Epithelial cell of esophagus (primary cell): ENCODE measurements at regions not wholly inside any gene's neighbourhood (a gene's known extent, or its start where the extent isn't known, plus 50 kb on each side); places are given as distances from the start of the nearest gene placed in this dataset.

Experiments used
- DNase-seq: peaks from one replicate; pipeline ENCODE4 v3.0.0; 2010; ENCODE audit warnings: low read depth
- H3K4me3 ChIP-seq: 2 replicates; pipeline ENCODE4 v1.5.1; 2011; ENCODE audit warnings: mild to moderate bottlenecking, low read length, control low read depth
- CTCF ChIP-seq: IDR thresholded peaks from 2 replicates; pipeline ENCODE4 v1.5.1; 2011; ENCODE audit warnings: low read depth, mild to moderate bottlenecking, low read length, control low read depth, inconsistent platforms; ENCODE audit not compliant: insufficient read depth; ENCODE audit errors: missing control alignments

GRCh38 chr5:4646715-4647375 lies 493.3 kb upstream of the ADAMTS16 start:
- no peak for TF ChIP-seq CTCF
- DNase-seq: no peak
- no peak overlapping the region for H3K4me3 ChIP-seq

- TF ChIP-seq CTCF: no peak
- no peak overlapping the region for H3K4me3 ChIP-seq
- no peak for DNase-seq
Observed at GRCh38 chr5:4647955-4648354, 492.2 kb upstream of the ADAMTS16 start.

- TF ChIP-seq CTCF: no peak
- no peak overlapping the region for H3K4me3 ChIP-seq
- DNase-seq: no peak
Observed at GRCh38 chr5:4651806-4652565, 488.1 kb upstream of the ADAMTS16 start.

DNA sequence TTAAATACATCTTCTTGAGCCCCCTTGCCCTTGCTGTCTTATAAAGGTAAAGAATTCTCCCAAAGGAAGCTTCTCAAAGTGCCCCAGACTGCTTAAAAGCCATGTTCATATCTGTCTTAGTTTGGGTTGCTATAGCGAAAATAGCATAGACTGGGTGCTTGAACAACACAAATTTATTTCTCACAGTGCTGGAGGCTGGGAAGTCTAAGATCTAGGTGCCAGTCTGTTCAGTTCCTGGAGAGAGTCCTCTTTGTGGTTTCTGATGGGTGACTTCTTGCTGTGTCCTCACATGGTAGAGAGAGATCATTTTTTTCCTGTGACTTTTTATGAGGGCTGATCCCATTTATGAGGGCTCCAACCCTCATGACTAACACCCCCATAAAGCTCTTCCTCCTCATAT lies 486.7 kb upstream of the ADAMTS16 start:
- no peak overlapping the region for H3K4me3 ChIP-seq
- no peak for DNase-seq
- TF ChIP-seq CTCF: no peak

DNA sequence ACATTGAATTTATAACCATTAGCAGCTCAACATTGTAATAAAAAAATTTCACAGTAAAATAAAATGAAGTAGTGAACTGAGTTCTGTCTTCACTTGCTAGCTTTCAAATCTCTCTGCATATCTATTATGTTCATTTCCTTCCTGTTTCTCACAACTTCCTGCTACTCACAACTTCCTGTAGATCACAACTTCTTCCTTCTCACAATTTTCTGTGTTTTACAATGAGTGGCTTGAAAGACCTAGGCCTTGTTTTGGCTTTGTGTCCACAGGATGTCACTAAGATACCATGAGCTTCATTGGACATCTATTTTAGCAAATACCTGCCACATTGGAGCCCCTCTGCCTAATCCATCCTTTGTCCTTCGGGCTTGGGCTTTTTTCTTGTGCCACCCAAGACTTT lies 480.3 kb upstream of the ADAMTS16 start:
- TF ChIP-seq CTCF: no peak
- DNase-seq: no peak
- H3K4me3 ChIP-seq: no peak overlapping the region

DNA sequence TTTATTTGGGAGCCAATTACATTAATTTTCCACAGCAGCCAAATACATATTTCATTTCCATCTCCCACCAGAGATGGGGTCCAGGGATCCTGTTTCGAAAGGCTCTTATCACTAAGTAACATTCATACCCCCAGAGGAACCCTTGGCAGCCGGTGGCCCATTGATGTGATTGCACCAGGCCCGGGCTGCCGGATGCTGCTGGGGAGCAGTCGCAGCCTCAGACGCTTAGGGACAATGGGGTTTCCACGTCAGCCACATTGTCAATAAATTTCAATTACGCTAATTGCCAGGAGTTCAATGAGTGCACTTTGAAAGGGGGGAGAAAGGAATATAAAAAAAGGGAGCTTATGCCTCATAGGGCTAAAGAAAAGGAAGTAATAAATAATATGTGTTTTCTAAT lies 478.8 kb upstream of the ADAMTS16 start:
- TF ChIP-seq CTCF: no peak
- no peak for DNase-seq
- no peak overlapping the region for H3K4me3 ChIP-seq
